Astrocyte (in vitro differentiated cells and primary cell): ENCODE measurements at regions not wholly inside any gene's neighbourhood (a gene's known extent, or its start where the extent isn't known, plus 50 kb on each side); places are given as distances from the start of the nearest gene placed in this dataset.

ENCODE experiments used
- DNase-seq: peaks from one replicate; pipeline ENCODE4 v3.0.0-alpha.2; 2010; ENCODE audit warnings: low read depth
- FAIRE-seq: peaks from 2 replicates; lab custom pipeline; 2011; peaks lifted over from hg19 to GRCh38; lab: Jason Lieb, UNC
- H2AFZ ChIP-seq: 2 replicates; pipeline ENCODE4 v1.6.0; 2012; ENCODE audit warnings: low read depth, low read length, inconsistent platforms
- H3K27ac ChIP-seq: 2 replicates; pipeline ENCODE4 v1.5.1; 2011; ENCODE audit warnings: low read depth, low read length, inconsistent platforms
- H3K27me3 ChIP-seq: 2 replicates; pipeline ENCODE4 v1.6.0; 2011; ENCODE audit warnings: low read length, inconsistent platforms; ENCODE audit not compliant: insufficient read depth
- H3K36me3 ChIP-seq: 2 replicates; pipeline ENCODE4 v1.5.1; 2011; ENCODE audit warnings: low read length, inconsistent platforms; ENCODE audit not compliant: insufficient read depth
- H3K4me1 ChIP-seq: 2 replicates; pipeline ENCODE4 v1.5.1; 2011; ENCODE audit warnings: low read length, inconsistent platforms; ENCODE audit not compliant: insufficient read depth
- H3K4me2 ChIP-seq: 2 replicates; pipeline ENCODE4 v1.6.0; 2012; ENCODE audit warnings: low read length, inconsistent platforms
- H3K4me3 ChIP-seq: 2 replicates; pipeline ENCODE4 v1.5.1; 2011; ENCODE audit warnings: low read depth, mild to moderate bottlenecking, low read length, inconsistent platforms; ENCODE audit not compliant: insufficient read depth
- H3K79me2 ChIP-seq: 2 replicates; pipeline ENCODE4 v1.6.0; 2012; ENCODE audit warnings: mild to moderate bottlenecking, low read length, inconsistent platforms; ENCODE audit not compliant: insufficient read depth
- H3K9ac ChIP-seq: 2 replicates; pipeline ENCODE4 v1.6.0; 2012; ENCODE audit warnings: mild to moderate bottlenecking, low read length, inconsistent platforms
- H3K9me3 ChIP-seq: 2 replicates; pipeline ENCODE4 v1.5.1; 2012; ENCODE audit warnings: low read depth, mild to moderate bottlenecking, low read length, inconsistent platforms; ENCODE audit not compliant: insufficient read depth
- H4K20me1 ChIP-seq: 2 replicates; pipeline ENCODE4 v1.6.0; 2012; ENCODE audit warnings: low read length, inconsistent platforms; ENCODE audit not compliant: insufficient read depth
- H3K27ac Mint-ChIP-seq: one replicate; pipeline ENCODE4 v1.8.0; 2021; ENCODE audit warnings: mild to moderate bottlenecking, mixed read lengths; ENCODE audit not compliant: unreplicated experiment
- H3K27me3 Mint-ChIP-seq: one replicate; pipeline ENCODE4 v1.8.0; 2021; ENCODE audit warnings: low read depth, mixed read lengths; ENCODE audit not compliant: unreplicated experiment
- H3K36me3 Mint-ChIP-seq: one replicate; pipeline ENCODE4 v1.8.0; 2021; ENCODE audit warnings: low read depth, mixed read lengths; ENCODE audit not compliant: unreplicated experiment
- H3K4me1 Mint-ChIP-seq: one replicate; pipeline ENCODE4 v1.8.0; 2021; ENCODE audit warnings: low read depth, mixed read lengths; ENCODE audit not compliant: unreplicated experiment
- H3K4me3 Mint-ChIP-seq: one replicate; pipeline ENCODE4 v1.8.0; 2021; ENCODE audit warnings: mild to moderate bottlenecking, moderate library complexity, mixed read lengths; ENCODE audit not compliant: unreplicated experiment
- H3K9me3 Mint-ChIP-seq: one replicate; pipeline ENCODE4 v1.8.0; 2021; ENCODE audit warnings: mild to moderate bottlenecking, mixed read lengths; ENCODE audit not compliant: unreplicated experiment
- EZH2 ChIP-seq: IDR thresholded peaks from 2 replicates; pipeline ENCODE4 v1.6.1; 2012; ENCODE audit warnings: mild to moderate bottlenecking, low read length, inconsistent platforms; ENCODE audit not compliant: insufficient read depth
- TF ChIP-seq, protein P1 (sequence below): IDR thresholded peaks from 2 replicates; pipeline ENCODE4 v1.5.1; 2011; ENCODE audit warnings: low read depth, mild to moderate bottlenecking, inconsistent platforms, low read length, moderate library complexity; ENCODE audit not compliant: insufficient read depth

GRCh38 chr2:236824836-236825235 is 255.2 kb downstream of the ACKR3 start:
- H3K36me3 Mint-ChIP-seq = no peaks in the 10 kb centered on the region
- DNase-seq (no peak), FAIRE-seq (no peak)
- H3K9me3 Mint-ChIP-seq = peaks cover 6% of the 10 kb centered on the region
- Histone ChIP-seq H3K79me2 (no peaks in the 10 kb centered on the region), H3K27ac (no peak overlapping the region), H3K4me2 (no peak overlapping the region), H3K4me1 (no peaks in the 10 kb centered on the region), H3K27me3 (no peaks in the 10 kb centered on the region), H3K4me3 (no peak overlapping the region), H2AFZ (no peak overlapping the region), H3K9ac (no peak overlapping the region), H3K36me3 (no peaks in the 10 kb centered on the region), H4K20me1 (no peaks in the 10 kb centered on the region), H3K9me3 (no peaks in the 10 kb centered on the region)
- H3K27ac Mint-ChIP-seq = no peak overlapping the region
- H3K4me1 Mint-ChIP-seq = peaks cover 1% of the 10 kb centered on the region
- H3K4me3 Mint-ChIP-seq = no peak overlapping the region
- TF ChIP-seq, protein P1, sequence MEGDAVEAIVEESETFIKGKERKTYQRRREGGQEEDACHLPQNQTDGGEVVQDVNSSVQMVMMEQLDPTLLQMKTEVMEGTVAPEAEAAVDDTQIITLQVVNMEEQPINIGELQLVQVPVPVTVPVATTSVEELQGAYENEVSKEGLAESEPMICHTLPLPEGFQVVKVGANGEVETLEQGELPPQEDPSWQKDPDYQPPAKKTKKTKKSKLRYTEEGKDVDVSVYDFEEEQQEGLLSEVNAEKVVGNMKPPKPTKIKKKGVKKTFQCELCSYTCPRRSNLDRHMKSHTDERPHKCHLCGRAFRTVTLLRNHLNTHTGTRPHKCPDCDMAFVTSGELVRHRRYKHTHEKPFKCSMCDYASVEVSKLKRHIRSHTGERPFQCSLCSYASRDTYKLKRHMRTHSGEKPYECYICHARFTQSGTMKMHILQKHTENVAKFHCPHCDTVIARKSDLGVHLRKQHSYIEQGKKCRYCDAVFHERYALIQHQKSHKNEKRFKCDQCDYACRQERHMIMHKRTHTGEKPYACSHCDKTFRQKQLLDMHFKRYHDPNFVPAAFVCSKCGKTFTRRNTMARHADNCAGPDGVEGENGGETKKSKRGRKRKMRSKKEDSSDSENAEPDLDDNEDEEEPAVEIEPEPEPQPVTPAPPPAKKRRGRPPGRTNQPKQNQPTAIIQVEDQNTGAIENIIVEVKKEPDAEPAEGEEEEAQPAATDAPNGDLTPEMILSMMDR = no peak
- no peak for TF ChIP-seq EZH2
- peaks cover 8% of the 10 kb centered on the region for H3K27me3 Mint-ChIP-seq

DNA sequence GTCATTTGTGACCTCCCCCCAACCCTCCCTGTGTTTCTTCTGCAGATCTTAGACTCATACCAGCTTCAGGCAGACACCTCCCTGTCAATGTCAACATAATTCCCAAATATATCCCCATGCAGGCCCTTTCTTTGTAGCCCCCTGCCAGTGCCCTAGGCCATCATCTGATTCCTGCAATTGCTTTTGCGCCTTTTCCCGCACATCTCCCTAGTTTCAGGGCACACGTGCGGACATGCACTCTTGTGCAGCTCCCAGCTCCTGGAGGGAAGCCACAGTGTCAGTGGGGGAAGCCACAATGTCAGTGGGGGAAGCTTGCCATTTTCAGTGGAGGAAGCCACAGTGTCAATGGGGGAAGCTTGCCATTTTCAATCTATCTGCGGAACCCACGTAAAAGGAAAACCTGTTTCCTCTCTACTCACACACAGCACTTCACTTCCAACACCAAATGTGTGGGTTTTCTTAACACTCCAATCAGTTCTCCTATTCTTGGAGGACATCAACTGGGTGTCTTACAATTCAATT is 256.4 kb downstream of the ACKR3 start:
- no peak overlapping the region for H3K27ac Mint-ChIP-seq
- TF ChIP-seq, protein P1 = no peak
- no peak for TF ChIP-seq EZH2
- Histone ChIP-seq H2AFZ (no peak overlapping the region), H4K20me1 (no peaks in the 10 kb centered on the region), H3K4me1 (no peaks in the 10 kb centered on the region), H3K9ac (no peak overlapping the region), H3K9me3 (no peaks in the 10 kb centered on the region), H3K36me3 (no peaks in the 10 kb centered on the region), H3K27me3 (no peaks in the 10 kb centered on the region), H3K79me2 (no peaks in the 10 kb centered on the region), H3K27ac (no peak overlapping the region), H3K4me2 (no peak overlapping the region), H3K4me3 (no peak overlapping the region)
- H3K27me3 Mint-ChIP-seq = peaks cover 4% of the 10 kb centered on the region
- peaks cover 1% of the 10 kb centered on the region for H3K4me1 Mint-ChIP-seq
- no peaks in the 10 kb centered on the region for H3K36me3 Mint-ChIP-seq
- peaks cover 4% of the 10 kb centered on the region for H3K9me3 Mint-ChIP-seq
- no peak overlapping the region for H3K4me3 Mint-ChIP-seq
- no peak for DNase-seq
- FAIRE-seq = no peak

- Histone ChIP-seq H2AFZ (no peak overlapping the region), H3K79me2 (no peaks in the 10 kb centered on the region), H3K27ac (no peak overlapping the region), H3K36me3 (no peaks in the 10 kb centered on the region), H3K9me3 (no peaks in the 10 kb centered on the region), H3K4me2 (no peak overlapping the region), H3K4me1 (no peaks in the 10 kb centered on the region), H4K20me1 (no peaks in the 10 kb centered on the region), H3K27me3 (no peaks in the 10 kb centered on the region), H3K9ac (no peak overlapping the region), H3K4me3 (no peak overlapping the region)
- peaks cover 6% of the 10 kb centered on the region for H3K27me3 Mint-ChIP-seq
- H3K27ac Mint-ChIP-seq = no peak overlapping the region
- no peaks in the 10 kb centered on the region for H3K9me3 Mint-ChIP-seq
- DNase-seq = no peak
- TF ChIP-seq, protein P1 = no peak
- no peak for TF ChIP-seq EZH2
- no peak overlapping the region for H3K4me3 Mint-ChIP-seq
- H3K36me3 Mint-ChIP-seq = no peaks in the 10 kb centered on the region
- FAIRE-seq = no peak
- peaks cover 1% of the 10 kb centered on the region for H3K4me1 Mint-ChIP-seq
Observed at GRCh38 chr2:236826606-236827156, 257.1 kb downstream of the ACKR3 start.
